ENCODE measurements at regions not wholly inside any gene's neighbourhood (a gene's known extent, or its start where the extent isn't known, plus 50 kb on each side); places are given as distances from the start of the nearest gene placed in this dataset.
"Not testable (repeated sequence)": the region's sequence is repeated elsewhere in the genome, so short reads cannot be mapped to it uniquely, and the experiment has no call there.

GRCh38 chr3:5750874-5751640, 563.5 kb downstream of the EDEM1 start:
- DNase-seq (ENCODE audit: low spot score), result no peak

GRCh38 chr3:5754602-5755001, 567.1 kb downstream of the EDEM1 start:
- DNase-seq (ENCODE audit: low spot score), result no peak

- DNase-seq (ENCODE audit: low spot score), result no peak
Observed at GRCh38 chr3:5756443-5756842, 568.9 kb downstream of the EDEM1 start.

- DNase-seq (ENCODE audit: low spot score), result no peak
Observed at GRCh38 chr3:5757213-5757804, 569.8 kb downstream of the EDEM1 start.

GRCh38 chr3:5758699-5759098, 571.2 kb downstream of the EDEM1 start:
- no peak for DNase-seq (ENCODE audit: low spot score)

- no peak for DNase-seq (ENCODE audit: low spot score)
Observed at GRCh38 chr3:5762506-5762905, 575.0 kb downstream of the EDEM1 start.

- DNase-seq (ENCODE audit: low spot score), result no peak
Observed at GRCh38 chr3:5766848-5767247, 579.3 kb downstream of the EDEM1 start.

- no peak for DNase-seq (ENCODE audit: low spot score)
Observed at GRCh38 chr3:5767304-5767703, 579.8 kb downstream of the EDEM1 start.

- no peak for DNase-seq (ENCODE audit: low spot score)
Observed at GRCh38 chr3:5768281-5768945, 580.9 kb downstream of the EDEM1 start.

GRCh38 chr3:5769825-5770224, 582.3 kb downstream of the EDEM1 start:
- DNase-seq (ENCODE audit: low spot score), result no peak

- DNase-seq (ENCODE audit: low spot score), result no peak
Observed at GRCh38 chr3:5774337-5774736, 586.8 kb downstream of the EDEM1 start.

GRCh38 chr3:5775100-5775499, 587.6 kb downstream of the EDEM1 start:
- not testable (repeated sequence) for DNase-seq (ENCODE audit: low spot score)

- DNase-seq (ENCODE audit: low spot score), result no peak
Observed at GRCh38 chr3:5784690-5785089, 597.2 kb downstream of the EDEM1 start.

GRCh38 chr3:5787861-5788488, 600.5 kb downstream of the EDEM1 start:
- DNase-seq (ENCODE audit: low spot score), result no peak

- no peak for DNase-seq (ENCODE audit: low spot score)
Observed at GRCh38 chr3:5788496-5788895, 601.0 kb downstream of the EDEM1 start.

- DNase-seq (ENCODE audit: low spot score), result no peak
Observed at GRCh38 chr3:5791558-5791957, 604.1 kb downstream of the EDEM1 start.

- no peak for DNase-seq (ENCODE audit: low spot score)
Observed at GRCh38 chr3:5796541-5796940, 609.0 kb downstream of the EDEM1 start.

GRCh38 chr3:5798809-5799208, 611.3 kb downstream of the EDEM1 start:
- no peak for DNase-seq (ENCODE audit: low spot score)

- DNase-seq (ENCODE audit: low spot score), result no peak
Observed at GRCh38 chr3:5799398-5799797, 611.9 kb downstream of the EDEM1 start.

- DNase-seq (ENCODE audit: low spot score), result no peak
Observed at GRCh38 chr3:5800965-5801364, 613.5 kb downstream of the EDEM1 start.

- no peak for DNase-seq (ENCODE audit: low spot score)
Observed at GRCh38 chr3:5806192-5806591, 618.7 kb downstream of the EDEM1 start.

GRCh38 chr3:5809586-5810246, 622.2 kb downstream of the EDEM1 start:
- DNase-seq (ENCODE audit: low spot score), result no peak

Measured in HuH-7.5 (cell line).